DND-41 (cell line): ENCODE measurements at regions not wholly inside any gene's neighbourhood (a gene's known extent, or its start where the extent isn't known, plus 50 kb on each side); places are given as distances from the start of the nearest gene placed in this dataset.

Source experiments
- ATAC-seq: fragments of 200-7000 bp; cut with Tn5 transposase; 3 replicates; pipeline ENCODE4 v1.9.1; 2021; ENCODE audit warnings: low read depth; ENCODE audit not compliant: insufficient read depth
- DNase-seq: peaks from one replicate; pipeline ENCODE4 v3.0.0-alpha.2; 2020
- H2AFZ ChIP-seq: 2 replicates; pipeline ENCODE4 v1.6.0; 2012; ENCODE audit warnings: low read depth, low read length
- H3K27ac ChIP-seq: 2 replicates; pipeline ENCODE4 v1.5.1; 2012; ENCODE audit warnings: low read length, inconsistent platforms
- H3K27me3 ChIP-seq: fragments of 200-600 bp; sonication (generic); 2 replicates; pipeline ENCODE4 v1.6.0; 2012; ENCODE audit warnings: low read length, mild to moderate bottlenecking, inconsistent platforms; ENCODE audit not compliant: insufficient read depth, poor library complexity
- H3K36me3 ChIP-seq: 2 replicates; pipeline ENCODE4 v1.5.1; 2012; ENCODE audit warnings: low read length, inconsistent platforms; ENCODE audit not compliant: insufficient read depth
- H3K4me1 ChIP-seq: 2 replicates; pipeline ENCODE4 v1.5.1; 2012; ENCODE audit warnings: mild to moderate bottlenecking, low read length; ENCODE audit not compliant: insufficient read depth
- H3K4me2 ChIP-seq: 2 replicates; pipeline ENCODE4 v1.6.0; 2012; ENCODE audit warnings: mild to moderate bottlenecking, moderate library complexity, low read length, inconsistent platforms; ENCODE audit not compliant: insufficient read depth
- H3K4me3 ChIP-seq, 2 experiments: fragments of 200-600 bp in 1 of 2; shearing (Covaris generic) in 1 of 2; 2 replicates each; pipeline ENCODE4 v1.5.1; 2012 to 2016; ENCODE audit warnings: inconsistent platforms in 2 of 2, low read length in 2 of 2, mild to moderate bottlenecking in 2 of 2, low read depth in 1 of 2, moderate library complexity in 1 of 2
- H3K79me2 ChIP-seq: 2 replicates; pipeline ENCODE4 v1.6.0; 2012; ENCODE audit warnings: low read length, inconsistent platforms; ENCODE audit not compliant: insufficient read depth
- H3K9ac ChIP-seq: 2 replicates; pipeline ENCODE4 v1.6.0; 2012; ENCODE audit warnings: low read depth, mild to moderate bottlenecking, inconsistent platforms, low read length, moderate library complexity
- H3K9me3 ChIP-seq: 2 replicates; pipeline ENCODE4 v1.5.1; 2012; ENCODE audit warnings: low read length, moderate library complexity, mild to moderate bottlenecking, inconsistent platforms; ENCODE audit not compliant: insufficient read depth, severe bottlenecking
- H4K20me1 ChIP-seq: 2 replicates; pipeline ENCODE4 v1.6.0; 2012; ENCODE audit warnings: low read length; ENCODE audit not compliant: insufficient read depth
- CTCF ChIP-seq: IDR thresholded peaks from 2 replicates; pipeline ENCODE4 v1.5.1; 2012; ENCODE audit warnings: borderline replicate concordance, low read length, moderate library complexity, mild to moderate bottlenecking; ENCODE audit not compliant: poor library complexity, severe bottlenecking; ENCODE audit errors: extremely low read depth
- EZH2 ChIP-seq: IDR thresholded peaks from 3 replicates; pipeline ENCODE4 v1.6.1; 2012; ENCODE audit warnings: borderline replicate concordance, low read depth, mild to moderate bottlenecking, moderate library complexity, low read length, inconsistent platforms; ENCODE audit not compliant: severe bottlenecking

GRCh38 chr6:139823099-139823807 is 448.8 kb upstream of the CITED2 start:
- ATAC-seq, result no peak

GRCh38 chr6:139821676-139822223 is 447.3 kb upstream of the CITED2 start:
- H4K20me1 ChIP-seq, result no peaks in the 10 kb centered on the region
- ATAC-seq, result no peak
- no peak overlapping the region for H2AFZ ChIP-seq
- no peaks in the 10 kb centered on the region for H3K36me3 ChIP-seq
- no peak for TF ChIP-seq CTCF
- TF ChIP-seq EZH2, result no peak
- no peak overlapping the region for H3K4me3 ChIP-seq
- no peaks in the 10 kb centered on the region for H3K9me3 ChIP-seq
- no peak for DNase-seq
- no peaks in the 10 kb centered on the region for H3K79me2 ChIP-seq
- H3K27me3 ChIP-seq, result no peaks in the 10 kb centered on the region
- H3K27ac ChIP-seq, result no peak overlapping the region
- no peak overlapping the region for H3K4me2 ChIP-seq
- no peaks in the 10 kb centered on the region for H3K4me1 ChIP-seq
- H3K9ac ChIP-seq, result no peak overlapping the region

More at GRCh38 chr6:139823099-139823807, 448.8 kb upstream of the CITED2 start:
- Histone ChIP-seq H3K4me1 (no peaks in the 10 kb centered on the region), H3K79me2 (no peaks in the 10 kb centered on the region), H3K9ac (no peak overlapping the region), H3K4me3 (no peak overlapping the region), H4K20me1 (no peaks in the 10 kb centered on the region), H3K9me3 (no peaks in the 10 kb centered on the region), H3K27me3 (no peaks in the 10 kb centered on the region), H2AFZ (no peak overlapping the region), H3K27ac (no peak overlapping the region), H3K4me2 (no peak overlapping the region), H3K36me3 (no peaks in the 10 kb centered on the region)
- TF ChIP-seq CTCF (no peak), EZH2 (no peak)
- no peak for DNase-seq

GRCh38 chr6:139820210-139820609 is 445.8 kb upstream of the CITED2 start:
- Histone ChIP-seq H3K36me3 (no peaks in the 10 kb centered on the region), H3K4me2 (no peak overlapping the region)
- DNase-seq, result no peak

More at GRCh38 chr6:139820210-139820609, 445.8 kb upstream of the CITED2 start:
- Histone ChIP-seq H3K4me3 (no peak overlapping the region), H2AFZ (no peak overlapping the region), H3K9ac (no peak overlapping the region), H3K4me1 (no peaks in the 10 kb centered on the region), H3K27me3 (no peaks in the 10 kb centered on the region), H4K20me1 (no peaks in the 10 kb centered on the region), H3K79me2 (no peaks in the 10 kb centered on the region), H3K27ac (no peak overlapping the region), H3K9me3 (no peaks in the 10 kb centered on the region)
- ATAC-seq, result no peak
- no peak for TF ChIP-seq EZH2
- no peak for TF ChIP-seq CTCF
